ENCODE measurements at regions not wholly inside any gene's neighbourhood (a gene's known extent, or its start where the extent isn't known, plus 50 kb on each side); places are given as distances from the start of the nearest gene placed in this dataset.

GRCh38 chr9:81224166-81225081, 464.9 kb downstream of the TLE1 start:
- Histone ChIP-seq H3K9ac (ENCODE audit: low read length) (no peak overlapping the region), H3K27ac (ENCODE audit: low read depth, low read length) (no peak overlapping the region), H3K4me2 (ENCODE audit: low read depth, low read length, poor library complexity, severe bottlenecking) (no peak overlapping the region), H2AFZ (ENCODE audit: low read depth, low read length, severe bottlenecking) (no peak overlapping the region), H4K20me1 (ENCODE audit: low read depth, low read length) (no peaks in the 10 kb centered on the region), H3K36me3 (ENCODE audit: low read length) (no peaks in the 10 kb centered on the region), H3K9me3 (ENCODE audit: insufficient read depth, low read length) (no peaks in the 10 kb centered on the region), H3K27me3 (ENCODE audit: low read length) (no peaks in the 10 kb centered on the region), H3K4me3 (ENCODE audit: insufficient read depth, low read length, poor library complexity, severe bottlenecking) (no peak overlapping the region), H3K9me2 (replicated peaks; ENCODE audit: insufficient read depth, low read length) (no peaks in the 10 kb centered on the region), H3K79me2 (ENCODE audit: insufficient read depth, low read length) (no peaks in the 10 kb centered on the region), H3F3A (ENCODE audit: insufficient read depth) (no peaks in the 10 kb centered on the region)
- TF ChIP-seq, protein P1, sequence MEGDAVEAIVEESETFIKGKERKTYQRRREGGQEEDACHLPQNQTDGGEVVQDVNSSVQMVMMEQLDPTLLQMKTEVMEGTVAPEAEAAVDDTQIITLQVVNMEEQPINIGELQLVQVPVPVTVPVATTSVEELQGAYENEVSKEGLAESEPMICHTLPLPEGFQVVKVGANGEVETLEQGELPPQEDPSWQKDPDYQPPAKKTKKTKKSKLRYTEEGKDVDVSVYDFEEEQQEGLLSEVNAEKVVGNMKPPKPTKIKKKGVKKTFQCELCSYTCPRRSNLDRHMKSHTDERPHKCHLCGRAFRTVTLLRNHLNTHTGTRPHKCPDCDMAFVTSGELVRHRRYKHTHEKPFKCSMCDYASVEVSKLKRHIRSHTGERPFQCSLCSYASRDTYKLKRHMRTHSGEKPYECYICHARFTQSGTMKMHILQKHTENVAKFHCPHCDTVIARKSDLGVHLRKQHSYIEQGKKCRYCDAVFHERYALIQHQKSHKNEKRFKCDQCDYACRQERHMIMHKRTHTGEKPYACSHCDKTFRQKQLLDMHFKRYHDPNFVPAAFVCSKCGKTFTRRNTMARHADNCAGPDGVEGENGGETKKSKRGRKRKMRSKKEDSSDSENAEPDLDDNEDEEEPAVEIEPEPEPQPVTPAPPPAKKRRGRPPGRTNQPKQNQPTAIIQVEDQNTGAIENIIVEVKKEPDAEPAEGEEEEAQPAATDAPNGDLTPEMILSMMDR (IDR thresholded peaks at IDR 0.05; ENCODE audit: insufficient read depth, low read length, poor library complexity, severe bottlenecking) = no peak
- TF ChIP-seq EZH2phosphoT487 (conservative IDR thresholded peaks at IDR 0.05; ENCODE audit: low read length) = no peak

DNA sequence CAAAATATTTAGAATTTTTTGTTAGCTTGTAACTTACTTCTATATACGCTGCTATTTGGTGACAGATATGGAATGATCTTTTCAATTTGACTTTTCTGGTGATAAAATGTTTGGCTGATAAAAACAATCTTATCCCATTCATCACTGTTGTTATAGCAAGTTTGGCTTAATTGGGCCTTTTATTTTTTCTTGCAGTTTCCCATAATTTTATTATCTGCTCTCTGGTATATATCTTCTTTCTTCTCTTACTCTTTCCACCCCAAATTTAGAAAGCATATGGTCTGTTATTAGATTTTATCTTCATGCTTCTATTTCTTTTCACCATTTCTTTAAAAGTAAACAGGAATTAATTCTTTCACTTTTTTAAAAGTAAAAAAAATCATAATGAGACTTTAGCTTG, 474.4 kb downstream of the TLE1 start:
- Histone ChIP-seq H3K79me2 (ENCODE audit: insufficient read depth, low read length) (no peaks in the 10 kb centered on the region), H3F3A (ENCODE audit: insufficient read depth) (no peaks in the 10 kb centered on the region), H3K4me3 (ENCODE audit: insufficient read depth, low read length, poor library complexity, severe bottlenecking) (no peak overlapping the region), H3K9me2 (replicated peaks; ENCODE audit: insufficient read depth, low read length) (no peaks in the 10 kb centered on the region), H3K4me2 (ENCODE audit: low read depth, low read length, poor library complexity, severe bottlenecking) (no peak overlapping the region), H3K9ac (ENCODE audit: low read length) (no peak overlapping the region), H3K27me3 (ENCODE audit: low read length) (no peaks in the 10 kb centered on the region), H4K20me1 (ENCODE audit: low read depth, low read length) (no peaks in the 10 kb centered on the region), H3K27ac (ENCODE audit: low read depth, low read length) (no peak overlapping the region), H3K9me3 (ENCODE audit: insufficient read depth, low read length) (no peaks in the 10 kb centered on the region), H3K36me3 (ENCODE audit: low read length) (no peaks in the 10 kb centered on the region), H2AFZ (ENCODE audit: low read depth, low read length, severe bottlenecking) (no peak overlapping the region)
- no peak for TF ChIP-seq EZH2phosphoT487 (conservative IDR thresholded peaks at IDR 0.05; ENCODE audit: low read length)
- TF ChIP-seq, protein P1 (IDR thresholded peaks at IDR 0.05; ENCODE audit: insufficient read depth, low read length, poor library complexity, severe bottlenecking) = no peak

GRCh38 chr9:81213456-81213855, 475.9 kb downstream of the TLE1 start:
- no peaks in the 10 kb centered on the region for H3K36me3 ChIP-seq (ENCODE audit: low read length)
- H3K9me3 ChIP-seq (ENCODE audit: insufficient read depth, low read length) = no peaks in the 10 kb centered on the region
- no peak overlapping the region for H2AFZ ChIP-seq (ENCODE audit: low read depth, low read length, severe bottlenecking)
- no peaks in the 10 kb centered on the region for H4K20me1 ChIP-seq (ENCODE audit: low read depth, low read length)
- H3K9ac ChIP-seq (ENCODE audit: low read length) = no peak overlapping the region
- no peak overlapping the region for H3K27ac ChIP-seq (ENCODE audit: low read depth, low read length)
- H3K79me2 ChIP-seq (ENCODE audit: insufficient read depth, low read length) = no peaks in the 10 kb centered on the region
- H3K9me2 ChIP-seq (replicated peaks; ENCODE audit: insufficient read depth, low read length) = no peaks in the 10 kb centered on the region
- H3F3A ChIP-seq (ENCODE audit: insufficient read depth) = no peaks in the 10 kb centered on the region
- TF ChIP-seq EZH2phosphoT487 (conservative IDR thresholded peaks at IDR 0.05; ENCODE audit: low read length) = no peak
- TF ChIP-seq, protein P1 (IDR thresholded peaks at IDR 0.05; ENCODE audit: insufficient read depth, low read length, poor library complexity, severe bottlenecking) = no peak
- H3K4me2 ChIP-seq (ENCODE audit: low read depth, low read length, poor library complexity, severe bottlenecking) = no peak overlapping the region
- H3K27me3 ChIP-seq (ENCODE audit: low read length) = no peaks in the 10 kb centered on the region
- no peak overlapping the region for H3K4me3 ChIP-seq (ENCODE audit: insufficient read depth, low read length, poor library complexity, severe bottlenecking)
